ENCODE measurements at regions not wholly inside any gene's neighbourhood (a gene's known extent, or its start where the extent isn't known, plus 50 kb on each side); places are given as distances from the start of the nearest gene placed in this dataset.

GRCh38 chr1:219358080-219358479 is 184.4 kb downstream of the LYPLAL1 start:
- Histone ChIP-seq H3K4me2 (no peak overlapping the region), H4K20me1 (ENCODE audit: insufficient read depth) (no peaks in the 10 kb centered on the region), H3K4me1 (ENCODE audit: low read depth, poor library complexity, severe bottlenecking) (no peaks in the 10 kb centered on the region), H3K9ac (no peak overlapping the region), H2AFZ (ENCODE audit: low read depth) (no peak overlapping the region), H3K79me2 (ENCODE audit: insufficient read depth, low read depth) (no peaks in the 10 kb centered on the region), H3K36me3 (ENCODE audit: insufficient read depth) (no peaks in the 10 kb centered on the region), H3K27me3 (ENCODE audit: insufficient read depth, low read depth) (no peaks in the 10 kb centered on the region), H3K27ac (no peak overlapping the region), H3K4me3 (IDR thresholded peaks at IDR 0.05; ENCODE audit: insufficient read depth, low read depth, low read length) (no peak overlapping the region)
- TF ChIP-seq CTCF (conservative IDR thresholded peaks at IDR 0.05; ENCODE audit: low read depth, low read length), result no peak

- no peaks in the 10 kb centered on the region for H3K36me3 ChIP-seq (ENCODE audit: insufficient read depth)
- H3K27me3 ChIP-seq (ENCODE audit: insufficient read depth, low read depth), result no peaks in the 10 kb centered on the region
- H3K4me1 ChIP-seq (ENCODE audit: low read depth, poor library complexity, severe bottlenecking), result no peaks in the 10 kb centered on the region
- H2AFZ ChIP-seq (ENCODE audit: low read depth), result no peak overlapping the region
- no peaks in the 10 kb centered on the region for H4K20me1 ChIP-seq (ENCODE audit: insufficient read depth)
- no peak overlapping the region for H3K9ac ChIP-seq
- H3K27ac ChIP-seq, result no peak overlapping the region
- no peak overlapping the region for H3K4me2 ChIP-seq
- no peaks in the 10 kb centered on the region for H3K79me2 ChIP-seq (ENCODE audit: insufficient read depth, low read depth)
- TF ChIP-seq CTCF (conservative IDR thresholded peaks at IDR 0.05; ENCODE audit: low read depth, low read length), result no peak
- H3K4me3 ChIP-seq (IDR thresholded peaks at IDR 0.05; ENCODE audit: insufficient read depth, low read depth, low read length), result no peak overlapping the region
Observed at GRCh38 chr1:219354962-219355361, 181.3 kb downstream of the LYPLAL1 start.

GRCh38 chr1:219352961-219353651 is 179.4 kb downstream of the LYPLAL1 start:
- Histone ChIP-seq H3K27ac (no peak overlapping the region), H4K20me1 (ENCODE audit: insufficient read depth) (no peaks in the 10 kb centered on the region), H3K4me1 (ENCODE audit: low read depth, poor library complexity, severe bottlenecking) (no peaks in the 10 kb centered on the region), H3K9ac (no peak overlapping the region), H3K27me3 (ENCODE audit: insufficient read depth, low read depth) (no peaks in the 10 kb centered on the region), H3K4me2 (no peak overlapping the region), H2AFZ (ENCODE audit: low read depth) (no peak overlapping the region), H3K79me2 (ENCODE audit: insufficient read depth, low read depth) (no peaks in the 10 kb centered on the region), H3K4me3 (IDR thresholded peaks at IDR 0.05; ENCODE audit: insufficient read depth, low read depth, low read length) (no peak overlapping the region), H3K36me3 (ENCODE audit: insufficient read depth) (no peaks in the 10 kb centered on the region)
- TF ChIP-seq CTCF (conservative IDR thresholded peaks at IDR 0.05; ENCODE audit: low read depth, low read length), result no peak

GRCh38 chr1:219350172-219350931 is 176.7 kb downstream of the LYPLAL1 start:
- Histone ChIP-seq H3K9ac (no peak overlapping the region), H3K4me3 (IDR thresholded peaks at IDR 0.05; ENCODE audit: insufficient read depth, low read depth, low read length) (no peak overlapping the region), H3K4me1 (ENCODE audit: low read depth, poor library complexity, severe bottlenecking) (no peaks in the 10 kb centered on the region), H3K79me2 (ENCODE audit: insufficient read depth, low read depth) (no peaks in the 10 kb centered on the region), H4K20me1 (ENCODE audit: insufficient read depth) (no peaks in the 10 kb centered on the region), H3K27me3 (ENCODE audit: insufficient read depth, low read depth) (no peaks in the 10 kb centered on the region), H3K36me3 (ENCODE audit: insufficient read depth) (no peaks in the 10 kb centered on the region), H3K4me2 (no peak overlapping the region), H3K27ac (no peak overlapping the region), H2AFZ (ENCODE audit: low read depth) (no peak overlapping the region)
- TF ChIP-seq CTCF (conservative IDR thresholded peaks at IDR 0.05; ENCODE audit: low read depth, low read length), result no peak

Data from KMS-11 (cell line).